ENCODE measurements at regions not wholly inside any gene's neighbourhood (a gene's known extent, or its start where the extent isn't known, plus 50 kb on each side); places are given as distances from the start of the nearest gene placed in this dataset.

DNA sequence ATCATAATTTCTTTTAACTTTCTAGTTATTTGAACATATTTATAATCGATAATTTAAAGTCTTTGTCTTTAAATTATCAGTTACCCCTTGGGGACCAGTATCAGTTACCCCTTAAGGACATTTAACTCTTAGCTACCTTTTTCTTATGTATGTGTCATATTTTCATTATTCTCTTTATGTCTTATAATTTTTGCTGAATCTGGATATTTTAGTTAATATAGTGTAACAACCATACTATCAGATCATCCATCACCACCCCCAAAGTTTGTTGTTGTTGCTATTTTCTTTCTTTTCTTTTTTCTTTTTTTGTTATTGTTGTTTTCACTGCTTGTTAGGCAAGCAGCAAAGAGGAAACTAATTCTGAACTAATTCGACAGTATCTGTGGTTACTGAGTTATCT, 57.0 kb upstream of the TNFSF18 start:
- FAIRE-seq (no peak), DNase-seq (ENCODE audit: low read depth in 1 of 2, low spot score in 2 of 2) (no peak)
- no peak overlapping the region for H3K14ac ChIP-seq (ENCODE audit: insufficient read length)
- no peak overlapping the region for H2BK5ac ChIP-seq (ENCODE audit: low read depth, low read length)
- H2BK120ac ChIP-seq (replicated peaks; ENCODE audit: low read depth, low read length), result no peak overlapping the region
- ChIA-PET POLR2A (ENCODE audit: partially characterized antibody) (no interaction called here), CTCF (ENCODE audit: partially characterized antibody) (no interaction called here)
- H3K23ac ChIP-seq (ENCODE audit: insufficient read length), result no peak overlapping the region
- H3K4me1 ChIP-seq (replicated peaks in 1 of 4; ENCODE audit: control insufficient read depth in 3 of 4, insufficient read depth in 4 of 4, low read length in 3 of 4), result no peaks in the 10 kb centered on the region
- no peak overlapping the region for H3K27ac ChIP-seq (ENCODE audit: low read depth, low read length)
- H2BK15ac ChIP-seq (ENCODE audit: low read length), result no peak overlapping the region
- no peak overlapping the region for H2AK5ac ChIP-seq (ENCODE audit: low read depth, low read length)
- WGBS, 2 experiments (ENCODE audit: extremely low coverage in 1 of 2, insufficient coverage in 1 of 2, insufficient read length in 1 of 2, insufficient replicate concordance in 2 of 2, low coverage in 1 of 2, low lambda C conversion rate in 2 of 2, missing lambda C conversion rate in 1 of 2), result 90% methylated on average over 2 of the region's 2 CpGs; no CpG with 5 or more reads in 1 of the 2 experiments
- no peak overlapping the region for H3K56ac ChIP-seq (replicated peaks; ENCODE audit: insufficient read length, low read depth, low read length)
- no peaks in the 10 kb centered on the region for H3K79me2 ChIP-seq (ENCODE audit: control insufficient read depth in 1 of 2, insufficient read depth in 2 of 2, low read length in 2 of 2)
- H2AFZ ChIP-seq (ENCODE audit: low read length), result no peak overlapping the region
- no peak overlapping the region for H3K9ac ChIP-seq (replicated peaks in 1 of 4; ENCODE audit: extremely low read depth in 1 of 4, low read depth in 3 of 4, low read length in 3 of 4)
- H3K79me1 ChIP-seq (ENCODE audit: low read depth, low read length), result no peaks in the 10 kb centered on the region
- no peak overlapping the region for H3K18ac ChIP-seq (ENCODE audit: extremely low read depth, low read length)
- H3K9me3 ChIP-seq (ENCODE audit: insufficient read depth in 2 of 2, low read depth in 1 of 2, low read length in 1 of 2), result peaks cover 12 to 16% of the 10 kb centered on the region in 2 experiments
- no peaks in the 10 kb centered on the region; a peak in 1 of 8 replicates for H3K36me3 ChIP-seq (ENCODE audit: control insufficient read depth in 2 of 4, insufficient read depth in 4 of 4, low read length in 3 of 4)
- no peaks in the 10 kb centered on the region for H3K27me3 ChIP-seq (replicated peaks in 1 of 4; ENCODE audit: control insufficient read depth in 3 of 4, extremely low read depth in 1 of 4, insufficient read depth in 3 of 4, low read length in 3 of 4)
- H4K20me1 ChIP-seq (replicated peaks in 1 of 2; ENCODE audit: control insufficient read depth in 1 of 2, insufficient read depth in 2 of 2, low read length in 2 of 2), result no peaks in the 10 kb centered on the region
- no peak overlapping the region for H2BK12ac ChIP-seq (ENCODE audit: low read depth, low read length)
- no peak overlapping the region for H4K8ac ChIP-seq (ENCODE audit: extremely low read depth, insufficient read depth, low read length)
- H3K23me2 ChIP-seq (ENCODE audit: low read depth, low read length), result no peaks in the 10 kb centered on the region
- no peak overlapping the region for H3K4me2 ChIP-seq (ENCODE audit: insufficient read depth in 1 of 2, low read depth in 2 of 2, low read length in 2 of 2)
- H4K5ac ChIP-seq (ENCODE audit: insufficient read length, low read depth, low read length), result no peak overlapping the region
- H3K4ac ChIP-seq (replicated peaks; ENCODE audit: insufficient read length, low read depth, low read length), result no peak overlapping the region
- no peak overlapping the region for H3K4me3 ChIP-seq (ENCODE audit: extremely low read depth in 1 of 4, insufficient read depth in 2 of 4, low read depth in 3 of 4, low read length in 4 of 4)
- H2BK20ac ChIP-seq (ENCODE audit: low read length), result no peak overlapping the region
- H4K91ac ChIP-seq (replicated peaks; ENCODE audit: insufficient read length, low read length), result no peak overlapping the region
- TF ChIP-seq SRF (IDR thresholded peaks at IDR 0.05; ENCODE audit: low read depth, low read length) (no peak), BCL11A (IDR thresholded peaks at IDR 0.05; ENCODE audit: low read depth in 2 of 2, low read length in 2 of 2) (no peak), HDAC6 (IDR thresholded peaks at IDR 0.05; ENCODE audit: low read depth, low read length) (no peak), ZNF274 (IDR thresholded peaks at IDR 0.05; ENCODE audit: borderline replicate concordance, extremely low read depth, low read length) (no peak), NANOG (IDR thresholded peaks at IDR 0.05; ENCODE audit: insufficient read depth, low read depth, low read length, poor library complexity, severe bottlenecking) (no peak), NRF1 (IDR thresholded peaks at IDR 0.05; ENCODE audit: low read depth, low read length) (no peak), RBBP5 (IDR thresholded peaks at IDR 0.05; ENCODE audit: borderline replicate concordance, low read depth, low read length) (no peak), RAD21 (IDR thresholded peaks at IDR 0.05 in 1 of 2, conservative IDR thresholded peaks at IDR 0.05 in 1 of 2; ENCODE audit: low read depth in 2 of 2, low read length in 2 of 2) (no peak), RXRA (IDR thresholded peaks at IDR 0.05; ENCODE audit: insufficient read depth, low read depth, low read length) (no peak), JUND (IDR thresholded peaks at IDR 0.05; ENCODE audit: low read length) (no peak), CBX8 (IDR thresholded peaks at IDR 0.05; ENCODE audit: borderline replicate concordance, low read depth, low read length) (no peak), CHD2 (IDR thresholded peaks at IDR 0.05; ENCODE audit: low read length) (no peak), KDM4A (IDR thresholded peaks at IDR 0.05; ENCODE audit: low read depth, low read length, severe bottlenecking) (no peak), GTF2F1 (IDR thresholded peaks at IDR 0.05; ENCODE audit: borderline replicate concordance, low read depth, low read length) (no peak), SP4 (IDR thresholded peaks at IDR 0.05; ENCODE audit: low read length) (no peak)

Data from H1 (cell line).